MM.1S (cell line): ENCODE measurements at regions not wholly inside any gene's neighbourhood (a gene's known extent, or its start where the extent isn't known, plus 50 kb on each side); places are given as distances from the start of the nearest gene placed in this dataset.

Experiments used
- DNase-seq: peaks from one replicate; pipeline ENCODE4 v3.0.0-alpha.2; 2015
- H2AFZ ChIP-seq: fragments of 300-600 bp; sonication (generic); 2 replicates; pipeline ENCODE4 v1.6.0; 2016; ENCODE audit warnings: antibody characterized with exemption, low read length
- H3F3A ChIP-seq: fragments of 300-600 bp; sonication (generic); 2 replicates; pipeline ENCODE4 v1.6.1; 2016; ENCODE audit warnings: mild to moderate bottlenecking, antibody characterized with exemption, low read length, moderate library complexity, mixed read lengths; ENCODE audit not compliant: insufficient read depth
- H3K27ac ChIP-seq: fragments of 300-600 bp; sonication (generic); 2 replicates; pipeline ENCODE4 v1.5.1; 2016; ENCODE audit warnings: mild to moderate bottlenecking, low read length
- H3K27me3 ChIP-seq: fragments of 300-600 bp; sonication (generic); replicated peaks from 2 replicates; pipeline ENCODE4 v1.6.0; 2016; ENCODE audit warnings: low read length; ENCODE audit not compliant: insufficient read depth
- H3K36me3 ChIP-seq: fragments of 300-600 bp; sonication (generic); replicated peaks from 2 replicates; pipeline ENCODE4 v1.6.1; 2016; ENCODE audit warnings: mild to moderate bottlenecking, low read length, mixed read lengths; ENCODE audit not compliant: insufficient read depth
- H3K4me1 ChIP-seq: fragments of 300-600 bp; sonication (generic); 2 replicates; pipeline ENCODE4 v1.6.1; 2016; ENCODE audit warnings: low read length, mixed read lengths
- H3K4me2 ChIP-seq: fragments of 300-600 bp; sonication (generic); 2 replicates; pipeline ENCODE4 v1.6.0; 2016; ENCODE audit warnings: low read depth, low read length
- H3K4me3 ChIP-seq: fragments of 300-600 bp; sonication (generic); 2 replicates; pipeline ENCODE4 v1.5.1; 2016; ENCODE audit warnings: low read length, mixed read lengths
- H3K79me2 ChIP-seq: fragments of 300-600 bp; sonication (generic); 2 replicates; pipeline ENCODE4 v1.6.1; 2016; ENCODE audit warnings: mixed run types, low read length, mixed read lengths
- H3K9ac ChIP-seq: fragments of 300-600 bp; sonication (generic); 2 replicates; pipeline ENCODE4 v1.6.1; 2016; ENCODE audit warnings: low read length, mixed read lengths
- H3K9me2 ChIP-seq: fragments of 300-600 bp; sonication (generic); replicated peaks from 2 replicates; pipeline ENCODE4 v1.6.1; 2016; ENCODE audit warnings: mild to moderate bottlenecking, low read length, mixed read lengths; ENCODE audit not compliant: insufficient read depth
- H3K9me3 ChIP-seq: fragments of 300-600 bp; sonication (generic); replicated peaks from 2 replicates; pipeline ENCODE4 v1.6.1; 2016; ENCODE audit warnings: mild to moderate bottlenecking, low read length, mixed read lengths; ENCODE audit not compliant: insufficient read depth
- H4K20me1 ChIP-seq: fragments of 300-600 bp; sonication (generic); 2 replicates; pipeline ENCODE4 v1.6.1; 2016; ENCODE audit warnings: mild to moderate bottlenecking, low read length, moderate library complexity, mixed read lengths; ENCODE audit not compliant: insufficient read depth
- CTCF ChIP-seq: fragments of 300-600 bp; sonication (generic); IDR thresholded peaks from 2 replicates; pipeline ENCODE4 v1.5.1; 2016; ENCODE audit warnings: antibody characterized with exemption, low read length, mixed read lengths
- EZH2 ChIP-seq: fragments of 300-600 bp; sonication (generic); optimal IDR thresholded peaks from 2 replicates; pipeline ENCODE3; 2017; ENCODE audit warnings: low read depth, mild to moderate bottlenecking, antibody characterized with exemption, low read length, mixed read lengths
- EZH2phosphoT487 ChIP-seq: fragments of 300-600 bp; sonication (generic); IDR thresholded peaks from 2 replicates; pipeline ENCODE4 v1.6.1; 2018; ENCODE audit warnings: antibody characterized with exemption, low read length

- H4K20me1 ChIP-seq = no peaks in the 10 kb centered on the region
- no peaks in the 10 kb centered on the region for H3F3A ChIP-seq
- DNase-seq = no peak
- no peaks in the 10 kb centered on the region for H3K79me2 ChIP-seq
- no peaks in the 10 kb centered on the region for H3K9me3 ChIP-seq
- no peak overlapping the region for H3K4me3 ChIP-seq
- TF ChIP-seq CTCF = no peak
- TF ChIP-seq EZH2phosphoT487 = no peak
- no peak for TF ChIP-seq EZH2
- no peak overlapping the region for H3K4me2 ChIP-seq
- H3K36me3 ChIP-seq = no peaks in the 10 kb centered on the region
- H3K27me3 ChIP-seq = no peaks in the 10 kb centered on the region
- H3K27ac ChIP-seq = no peak overlapping the region
- H3K9me2 ChIP-seq = no peaks in the 10 kb centered on the region
- 0 out of 2 replicates have a peak overlapping the region, but pooled peaks have one; percentile 2 for H2AFZ ChIP-seq
- no peak overlapping the region for H3K9ac ChIP-seq
- 0 out of 2 replicates have a peak, but pooled peaks cover 4% of the 10 kb centered on the region for H3K4me1 ChIP-seq
Measured at GRCh38 chr10:31136930-31137885, 105.5 kb upstream of the ZNF438 start.

GRCh38 chr10:31138026-31138553, 106.4 kb upstream of the ZNF438 start:
- Histone ChIP-seq H3K27me3 (no peaks in the 10 kb centered on the region), H2AFZ (no peak overlapping the region), H3K9ac (no peak overlapping the region), H3K9me2 (no peaks in the 10 kb centered on the region), H3F3A (no peaks in the 10 kb centered on the region), H3K4me2 (no peak overlapping the region), H3K9me3 (no peaks in the 10 kb centered on the region), H4K20me1 (no peaks in the 10 kb centered on the region), H3K36me3 (no peaks in the 10 kb centered on the region), H3K4me1 (0 out of 2 replicates have a peak, but pooled peaks cover 4% of the 10 kb centered on the region), H3K27ac (no peak overlapping the region), H3K4me3 (no peak overlapping the region), H3K79me2 (no peaks in the 10 kb centered on the region)
- DNase-seq = no peak
- no peak for TF ChIP-seq EZH2
- no peak for TF ChIP-seq CTCF
- no peak for TF ChIP-seq EZH2phosphoT487

- no peaks in the 10 kb centered on the region for H3K27me3 ChIP-seq
- no peaks in the 10 kb centered on the region for H3K36me3 ChIP-seq
- H3K4me2 ChIP-seq = no peak overlapping the region
- no peak overlapping the region for H3K27ac ChIP-seq
- no peak overlapping the region for H3K9ac ChIP-seq
- H3K4me3 ChIP-seq = no peak overlapping the region
- H3F3A ChIP-seq = no peaks in the 10 kb centered on the region
- no peaks in the 10 kb centered on the region for H3K9me3 ChIP-seq
- DNase-seq = no peak
- no peak overlapping the region for H2AFZ ChIP-seq
- H3K79me2 ChIP-seq = no peaks in the 10 kb centered on the region
- TF ChIP-seq EZH2phosphoT487 = no peak
- no peak for TF ChIP-seq CTCF
- TF ChIP-seq EZH2 = no peak
- no peaks in the 10 kb centered on the region for H4K20me1 ChIP-seq
- H3K4me1 ChIP-seq = no peaks in the 10 kb centered on the region
- H3K9me2 ChIP-seq = no peaks in the 10 kb centered on the region
Measured at GRCh38 chr10:31139497-31139896, 107.8 kb upstream of the ZNF438 start.
